ENCODE measurements at regions not wholly inside any gene's neighbourhood (a gene's known extent, or its start where the extent isn't known, plus 50 kb on each side); places are given as distances from the start of the nearest gene placed in this dataset.
"Not testable (repeated sequence)": the region's sequence is repeated elsewhere in the genome, so short reads cannot be mapped to it uniquely, and the experiment has no call there.

GRCh38 chr7:81267508-81267907, 348.7 kb upstream of the SEMA3C start:
- DNase-seq, result no peak
- no peak overlapping the region for H3K27ac ChIP-seq
- no peaks in the 10 kb centered on the region for H3K36me3 ChIP-seq
- no peak overlapping the region for H3K9ac ChIP-seq (ENCODE audit: low read depth in 2 of 2, low read length in 2 of 2)
- H3K27me3 ChIP-seq, result no peaks in the 10 kb centered on the region
- no peak for TF ChIP-seq CTCF (IDR thresholded peaks at IDR 0.05)
- no peaks in the 10 kb centered on the region for H3K9me3 ChIP-seq
- H3K4me3 ChIP-seq, result no peak overlapping the region
- H3K4me1 ChIP-seq, result no peaks in the 10 kb centered on the region
- intact Hi-C loops (cut with DNase I), result no loop called here

- Histone ChIP-seq H3K27me3 (no peaks in the 10 kb centered on the region), H3K36me3 (no peaks in the 10 kb centered on the region), H3K4me1 (no peaks in the 10 kb centered on the region), H3K27ac (no peak overlapping the region), H3K9ac (ENCODE audit: low read depth in 2 of 2, low read length in 2 of 2) (no peak overlapping the region), H3K9me3 (no peaks in the 10 kb centered on the region), H3K4me3 (no peak overlapping the region)
- no peak for TF ChIP-seq CTCF (IDR thresholded peaks at IDR 0.05)
- intact Hi-C loops (cut with DNase I), result no loop called here
- no peak for DNase-seq
Observed at GRCh38 chr7:81264116-81264515, 345.3 kb upstream of the SEMA3C start.

GRCh38 chr7:81260152-81260551, 341.3 kb upstream of the SEMA3C start:
- Histone ChIP-seq H3K4me3 (no peak overlapping the region), H3K27ac (no peak overlapping the region), H3K9me3 (no peaks in the 10 kb centered on the region), H3K4me1 (no peaks in the 10 kb centered on the region), H3K36me3 (no peaks in the 10 kb centered on the region), H3K9ac (ENCODE audit: low read depth in 2 of 2, low read length in 2 of 2) (no peak overlapping the region), H3K27me3 (no peaks in the 10 kb centered on the region)
- TF ChIP-seq CTCF (IDR thresholded peaks at IDR 0.05), result no peak
- no peak for DNase-seq
- intact Hi-C loops (cut with DNase I), result no loop called here

- no peaks in the 10 kb centered on the region for H3K27me3 ChIP-seq
- H3K36me3 ChIP-seq, result no peaks in the 10 kb centered on the region
- intact Hi-C loops (cut with DNase I), result no loop called here
- no peak overlapping the region for H3K9ac ChIP-seq (ENCODE audit: low read depth in 2 of 2, low read length in 2 of 2)
- no peak overlapping the region for H3K27ac ChIP-seq
- no peaks in the 10 kb centered on the region for H3K4me1 ChIP-seq
- TF ChIP-seq CTCF (IDR thresholded peaks at IDR 0.05), result no peak
- DNase-seq, result no peak
- no peaks in the 10 kb centered on the region for H3K9me3 ChIP-seq
- H3K4me3 ChIP-seq, result no peak overlapping the region
Observed at GRCh38 chr7:81256991-81257390, 338.1 kb upstream of the SEMA3C start.

- no peak for TF ChIP-seq CTCF (IDR thresholded peaks at IDR 0.05)
- no peak overlapping the region for H3K4me3 ChIP-seq
- no peaks in the 10 kb centered on the region for H3K27me3 ChIP-seq
- H3K4me1 ChIP-seq, result no peaks in the 10 kb centered on the region
- no peaks in the 10 kb centered on the region for H3K9me3 ChIP-seq
- intact Hi-C loops (cut with DNase I), result no loop called here
- no peak for DNase-seq
- H3K27ac ChIP-seq, result no peak overlapping the region
- no peaks in the 10 kb centered on the region for H3K36me3 ChIP-seq
- no peak overlapping the region for H3K9ac ChIP-seq (ENCODE audit: low read depth in 2 of 2, low read length in 2 of 2)
Observed at GRCh38 chr7:81248420-81248819, 329.6 kb upstream of the SEMA3C start.

- H3K9me3 ChIP-seq; H3K4me3 ChIP-seq; H3K27me3 ChIP-seq; H3K4me1 ChIP-seq; DNase-seq; H3K27ac ChIP-seq; H3K36me3 ChIP-seq; intact Hi-C loops (cut with DNase I); H3K9ac ChIP-seq (ENCODE audit: low read depth in 2 of 2, low read length in 2 of 2): not testable (repeated sequence)
Observed at GRCh38 chr7:81247364-81247763, 328.5 kb upstream of the SEMA3C start.
